ENCODE measurements at regions not wholly inside any gene's neighbourhood (a gene's known extent, or its start where the extent isn't known, plus 50 kb on each side); places are given as distances from the start of the nearest gene placed in this dataset.

DNA sequence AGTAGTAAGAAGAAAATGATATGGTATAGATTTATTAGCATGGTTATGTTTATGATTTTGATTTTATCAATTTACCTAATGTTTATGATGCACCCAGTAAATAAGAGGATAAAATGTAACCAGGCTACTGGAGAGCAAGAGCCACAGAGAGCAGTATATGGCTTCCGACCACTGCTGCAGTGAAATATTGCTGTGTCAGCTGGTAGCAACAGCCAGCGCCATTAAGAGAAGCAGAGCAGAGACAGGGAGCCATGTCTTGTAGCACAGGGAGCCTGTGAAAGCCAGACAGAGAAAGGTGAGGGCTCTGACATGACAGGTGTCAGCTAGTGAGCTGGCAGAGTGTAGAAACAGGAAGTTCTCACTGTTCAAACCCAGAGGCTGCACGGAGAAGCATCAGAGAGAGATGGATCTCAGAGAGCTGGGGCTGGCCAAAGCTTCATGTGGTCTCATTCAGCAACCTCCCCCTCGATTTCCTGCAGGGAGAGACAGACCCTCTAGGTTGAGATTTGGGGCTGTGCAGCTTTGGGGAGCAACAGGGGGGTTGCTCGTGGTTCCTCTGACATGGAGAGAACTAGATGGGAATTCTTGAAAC lies 202.1 kb downstream of the MED10 start:
- Mint-ChIP-seq H3K4me3 (ENCODE audit: unreplicated experiment) (no peak overlapping the region), H3K27ac (ENCODE audit: unreplicated experiment) (no peak overlapping the region), H3K36me3 (ENCODE audit: unreplicated experiment) (no peaks in the 10 kb centered on the region), H3K4me1 (ENCODE audit: low read depth, unreplicated experiment) (peaks cover 12% of the 10 kb centered on the region), H3K27me3 (ENCODE audit: unreplicated experiment) (peaks cover 2% of the 10 kb centered on the region), H3K9me3 (ENCODE audit: unreplicated experiment) (no peaks in the 10 kb centered on the region)
- no peak for DNase-seq
- TF ChIP-seq, protein P1, sequence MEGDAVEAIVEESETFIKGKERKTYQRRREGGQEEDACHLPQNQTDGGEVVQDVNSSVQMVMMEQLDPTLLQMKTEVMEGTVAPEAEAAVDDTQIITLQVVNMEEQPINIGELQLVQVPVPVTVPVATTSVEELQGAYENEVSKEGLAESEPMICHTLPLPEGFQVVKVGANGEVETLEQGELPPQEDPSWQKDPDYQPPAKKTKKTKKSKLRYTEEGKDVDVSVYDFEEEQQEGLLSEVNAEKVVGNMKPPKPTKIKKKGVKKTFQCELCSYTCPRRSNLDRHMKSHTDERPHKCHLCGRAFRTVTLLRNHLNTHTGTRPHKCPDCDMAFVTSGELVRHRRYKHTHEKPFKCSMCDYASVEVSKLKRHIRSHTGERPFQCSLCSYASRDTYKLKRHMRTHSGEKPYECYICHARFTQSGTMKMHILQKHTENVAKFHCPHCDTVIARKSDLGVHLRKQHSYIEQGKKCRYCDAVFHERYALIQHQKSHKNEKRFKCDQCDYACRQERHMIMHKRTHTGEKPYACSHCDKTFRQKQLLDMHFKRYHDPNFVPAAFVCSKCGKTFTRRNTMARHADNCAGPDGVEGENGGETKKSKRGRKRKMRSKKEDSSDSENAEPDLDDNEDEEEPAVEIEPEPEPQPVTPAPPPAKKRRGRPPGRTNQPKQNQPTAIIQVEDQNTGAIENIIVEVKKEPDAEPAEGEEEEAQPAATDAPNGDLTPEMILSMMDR (IDR thresholded peaks at IDR 0.05; ENCODE audit: partially characterized antibody, unreplicated experiment): no peak

DNA sequence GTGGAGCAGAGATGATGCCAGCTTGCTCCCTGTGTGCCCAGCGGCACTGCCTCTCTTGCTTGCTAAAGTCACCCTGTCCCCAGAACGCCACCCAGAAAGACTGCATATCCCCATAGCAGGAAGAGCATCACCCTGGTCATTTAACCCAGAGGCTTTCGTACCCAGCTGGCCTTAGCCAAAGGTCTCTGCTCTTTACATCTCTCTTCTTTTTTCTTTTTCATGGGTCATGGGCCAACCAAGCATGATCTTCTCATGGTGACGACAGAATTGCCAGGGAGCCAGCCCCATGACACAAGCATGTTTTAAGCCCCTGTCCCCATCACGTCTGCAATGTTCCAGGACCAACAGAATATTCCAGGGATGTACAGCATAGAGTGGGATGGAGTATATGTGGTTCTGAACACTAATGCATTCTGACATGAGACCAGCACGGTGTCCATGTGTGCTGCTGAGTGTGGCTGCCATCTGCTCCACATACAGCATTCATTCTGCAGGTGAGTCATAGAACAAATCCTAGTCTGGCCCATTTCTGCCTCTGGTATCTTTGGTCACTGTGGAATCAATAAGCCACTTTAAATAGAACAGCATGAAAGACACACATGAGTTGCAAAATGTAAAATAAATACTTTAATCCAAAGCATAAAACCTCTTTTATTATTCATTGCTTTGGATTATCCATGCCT lies 203.0 kb downstream of the MED10 start:
- no peak for DNase-seq
- no peaks in the 10 kb centered on the region for H3K27me3 Mint-ChIP-seq (ENCODE audit: unreplicated experiment)
- no peaks in the 10 kb centered on the region for H3K9me3 Mint-ChIP-seq (ENCODE audit: unreplicated experiment)
- H3K27ac Mint-ChIP-seq (ENCODE audit: unreplicated experiment): peak overlapping the region; percentile 4
- TF ChIP-seq, protein P1 (IDR thresholded peaks at IDR 0.05; ENCODE audit: partially characterized antibody, unreplicated experiment): no peak
- H3K4me3 Mint-ChIP-seq (ENCODE audit: unreplicated experiment): no peak overlapping the region
- H3K4me1 Mint-ChIP-seq (ENCODE audit: low read depth, unreplicated experiment): peaks cover 17% of the 10 kb centered on the region
- no peaks in the 10 kb centered on the region for H3K36me3 Mint-ChIP-seq (ENCODE audit: unreplicated experiment)

DNA sequence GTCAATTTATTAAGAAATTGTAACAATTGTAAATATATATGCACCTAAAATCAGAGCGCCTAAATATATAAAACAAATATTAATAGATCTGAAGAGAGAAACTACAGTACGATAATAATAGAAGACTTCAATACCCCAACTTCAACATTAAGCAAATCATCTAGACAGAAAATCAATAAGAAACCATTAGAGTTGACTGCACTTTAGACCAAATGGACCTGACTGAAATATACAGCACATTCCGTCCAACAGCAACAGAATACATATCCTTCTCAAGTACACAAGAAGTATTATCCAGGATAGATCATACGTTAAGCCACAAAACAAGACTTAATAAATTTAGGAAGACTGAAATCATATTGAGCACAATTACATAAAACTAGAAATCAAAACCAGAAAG lies 208.7 kb downstream of the MED10 start:
- TF ChIP-seq, protein P1 (IDR thresholded peaks at IDR 0.05; ENCODE audit: partially characterized antibody, unreplicated experiment): no peak
- Mint-ChIP-seq H3K27me3 (ENCODE audit: unreplicated experiment) (no peaks in the 10 kb centered on the region), H3K4me3 (ENCODE audit: unreplicated experiment) (peak overlapping the region; percentile 56), H3K4me1 (ENCODE audit: low read depth, unreplicated experiment) (peaks cover 12% of the 10 kb centered on the region), H3K27ac (ENCODE audit: unreplicated experiment) (peak overlapping the region; percentile 28), H3K9me3 (ENCODE audit: unreplicated experiment) (no peaks in the 10 kb centered on the region), H3K36me3 (ENCODE audit: unreplicated experiment) (no peaks in the 10 kb centered on the region)
- DNase-seq: no peak

DNA sequence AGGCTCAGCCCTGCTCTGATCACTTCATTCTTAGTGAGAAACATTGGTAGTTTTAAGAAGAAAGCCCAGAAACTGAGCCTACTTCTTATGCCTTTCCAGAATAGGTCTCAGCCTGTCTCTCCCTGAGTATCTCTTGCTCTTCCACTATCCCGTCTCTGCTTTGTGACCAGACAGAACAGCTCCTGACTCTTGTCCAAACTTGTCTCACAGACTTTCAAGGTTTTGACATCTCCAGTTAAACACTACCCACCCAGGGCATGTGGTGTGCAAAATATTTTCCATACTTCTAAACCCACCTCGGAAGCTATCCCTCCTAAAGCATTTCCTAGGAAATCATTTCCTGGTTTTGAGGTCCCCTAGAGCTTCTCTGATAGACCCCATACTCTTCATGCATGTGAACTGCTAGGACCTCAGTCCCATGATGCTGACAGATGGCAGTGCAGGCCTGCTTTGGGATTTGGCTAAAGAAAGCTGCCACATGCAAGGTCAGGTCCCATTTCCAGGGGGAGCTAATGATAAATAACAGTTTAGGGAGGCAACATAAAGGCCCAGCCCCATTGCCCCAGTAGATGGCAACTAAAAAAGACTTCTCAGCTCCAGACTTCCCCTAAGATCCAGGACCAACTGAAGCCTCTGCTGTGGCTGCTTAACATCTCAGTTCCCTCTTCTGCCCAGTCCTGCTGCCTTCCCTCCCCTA lies 211.5 kb downstream of the MED10 start:
- no peaks in the 10 kb centered on the region for H3K27me3 Mint-ChIP-seq (ENCODE audit: unreplicated experiment)
- no peak for DNase-seq
- H3K4me1 Mint-ChIP-seq (ENCODE audit: low read depth, unreplicated experiment): peaks cover 15% of the 10 kb centered on the region
- H3K4me3 Mint-ChIP-seq (ENCODE audit: unreplicated experiment): no peak overlapping the region
- H3K27ac Mint-ChIP-seq (ENCODE audit: unreplicated experiment): no peak overlapping the region
- H3K9me3 Mint-ChIP-seq (ENCODE audit: unreplicated experiment): peaks cover 3% of the 10 kb centered on the region
- TF ChIP-seq, protein P1 (IDR thresholded peaks at IDR 0.05; ENCODE audit: partially characterized antibody, unreplicated experiment): no peak
- no peaks in the 10 kb centered on the region for H3K36me3 Mint-ChIP-seq (ENCODE audit: unreplicated experiment)

DNA sequence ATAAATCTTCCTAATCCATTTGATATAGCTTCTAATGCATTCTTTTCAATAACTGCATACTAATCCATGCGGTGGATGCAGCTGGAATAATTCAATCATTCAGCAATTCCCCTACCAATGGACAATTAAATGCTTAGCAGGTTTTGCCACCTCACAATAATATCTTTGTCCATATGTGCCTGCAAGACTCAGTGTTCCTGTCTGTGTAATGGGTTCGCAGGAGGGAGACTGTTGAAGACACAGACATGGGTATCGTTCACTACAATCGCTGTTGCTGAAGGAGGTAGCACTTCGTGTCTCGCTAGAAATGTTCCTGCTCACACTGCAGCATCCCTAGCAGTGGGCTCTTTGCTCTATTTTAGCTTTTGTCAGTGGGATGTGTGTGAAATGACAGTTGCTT lies 214.4 kb downstream of the MED10 start:
- no peaks in the 10 kb centered on the region for H3K27me3 Mint-ChIP-seq (ENCODE audit: unreplicated experiment)
- peaks cover 7% of the 10 kb centered on the region for H3K9me3 Mint-ChIP-seq (ENCODE audit: unreplicated experiment)
- no peak for DNase-seq
- no peak overlapping the region for H3K27ac Mint-ChIP-seq (ENCODE audit: unreplicated experiment)
- TF ChIP-seq, protein P1 (IDR thresholded peaks at IDR 0.05; ENCODE audit: partially characterized antibody, unreplicated experiment): no peak
- no peaks in the 10 kb centered on the region for H3K36me3 Mint-ChIP-seq (ENCODE audit: unreplicated experiment)
- H3K4me3 Mint-ChIP-seq (ENCODE audit: unreplicated experiment): no peak overlapping the region
- peaks cover 20% of the 10 kb centered on the region for H3K4me1 Mint-ChIP-seq (ENCODE audit: low read depth, unreplicated experiment)

Measured in glutamatergic neuron (in vitro differentiated cells).